ENCODE measurements at regions not wholly inside any gene's neighbourhood (a gene's known extent, or its start where the extent isn't known, plus 50 kb on each side); places are given as distances from the start of the nearest gene placed in this dataset.
"Not testable (repeated sequence)": the region's sequence is repeated elsewhere in the genome, so short reads cannot be mapped to it uniquely, and the experiment has no call there.

DNA sequence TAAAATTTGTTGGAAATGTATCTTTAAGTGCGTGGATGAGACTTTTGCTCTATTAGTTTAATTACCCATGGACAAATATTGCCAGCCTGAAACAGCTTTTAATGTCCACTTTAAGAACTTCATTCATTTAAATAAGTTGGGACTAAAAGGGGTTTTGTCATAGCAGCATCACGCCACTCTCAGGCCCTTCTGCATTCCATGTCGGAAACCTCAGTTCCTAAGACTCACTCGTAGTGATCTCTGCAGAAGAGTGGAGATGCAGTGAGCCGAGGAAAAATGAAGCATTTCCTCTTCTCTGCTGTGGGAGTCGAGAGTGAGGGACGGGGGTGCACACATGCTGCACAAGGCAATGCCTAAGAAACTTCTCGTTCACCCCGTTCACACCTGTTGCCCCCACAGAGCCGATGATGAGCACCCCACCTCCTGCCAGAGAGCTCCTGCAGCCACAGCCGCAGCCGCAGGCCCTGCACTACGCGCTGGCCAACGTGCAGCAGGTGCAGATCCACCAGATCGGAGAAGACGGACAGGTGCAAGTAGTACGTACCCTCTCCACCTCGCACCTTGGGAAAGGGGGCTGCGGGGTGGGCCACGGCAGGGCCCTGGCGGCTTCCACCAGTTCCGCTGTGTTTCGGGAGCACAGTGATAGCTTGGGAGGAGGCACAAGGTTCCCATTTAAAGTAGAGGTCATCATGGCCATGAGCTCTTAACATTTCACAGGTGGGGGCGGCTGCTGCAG, 68.8 kb upstream of the CRYM start:
- H3K4me2 ChIP-seq (replicated peaks; ENCODE audit: low read depth, low read length, poor library complexity, severe bottlenecking); H3K27me3 ChIP-seq (replicated peaks in 1 of 4; ENCODE audit: control extremely low read depth in 1 of 4, control insufficient read depth in 3 of 4, insufficient read depth in 4 of 4, low read length in 3 of 4); H3K9ac ChIP-seq (ENCODE audit: low read length); CTCF ChIA-PET; H3K9me3 ChIP-seq (ENCODE audit: control extremely low read depth in 1 of 3, control insufficient read depth in 2 of 3, insufficient read depth in 1 of 3, low read length in 2 of 3); H3K9me3 Mint-ChIP-seq (ENCODE audit: insufficient read depth); H2AFZ ChIP-seq (ENCODE audit: insufficient read depth, low read depth, low read length, poor library complexity, severe bottlenecking); H3K27me3 Mint-ChIP-seq; H3K27ac Mint-ChIP-seq; DNase-seq; H3K36me3 ChIP-seq (replicated peaks in 1 of 2; ENCODE audit: control extremely low read depth in 1 of 2, control insufficient read depth in 1 of 2, extremely low read depth in 1 of 2, insufficient read depth in 2 of 2, low read length in 1 of 2); H3K79me2 ChIP-seq (ENCODE audit: control insufficient read depth, insufficient read depth, low read length); H3K4me3 ChIP-seq (ENCODE audit: control extremely low read depth in 1 of 5, extremely low read depth in 1 of 5, insufficient read depth in 1 of 5, low read depth in 2 of 5, low read length in 4 of 5); H3K4me1 Mint-ChIP-seq; H3K4me1 ChIP-seq (ENCODE audit: control insufficient read depth in 2 of 2, insufficient read depth in 2 of 2, low read length in 2 of 2); H3K4me3 Mint-ChIP-seq; H4K20me1 ChIP-seq (ENCODE audit: control insufficient read depth, insufficient read depth, low read length, poor library complexity, severe bottlenecking); intact Hi-C loops (cut with micrococcal nuclease); H3K27ac ChIP-seq (ENCODE audit: low read length in 2 of 2); ATAC-seq (ENCODE audit: low read depth); POLR2A ChIA-PET: not testable (repeated sequence)
- 98% methylated on average over 12 of the region's 25 CpGs for WGBS (ENCODE audit: insufficient coverage)

DNA sequence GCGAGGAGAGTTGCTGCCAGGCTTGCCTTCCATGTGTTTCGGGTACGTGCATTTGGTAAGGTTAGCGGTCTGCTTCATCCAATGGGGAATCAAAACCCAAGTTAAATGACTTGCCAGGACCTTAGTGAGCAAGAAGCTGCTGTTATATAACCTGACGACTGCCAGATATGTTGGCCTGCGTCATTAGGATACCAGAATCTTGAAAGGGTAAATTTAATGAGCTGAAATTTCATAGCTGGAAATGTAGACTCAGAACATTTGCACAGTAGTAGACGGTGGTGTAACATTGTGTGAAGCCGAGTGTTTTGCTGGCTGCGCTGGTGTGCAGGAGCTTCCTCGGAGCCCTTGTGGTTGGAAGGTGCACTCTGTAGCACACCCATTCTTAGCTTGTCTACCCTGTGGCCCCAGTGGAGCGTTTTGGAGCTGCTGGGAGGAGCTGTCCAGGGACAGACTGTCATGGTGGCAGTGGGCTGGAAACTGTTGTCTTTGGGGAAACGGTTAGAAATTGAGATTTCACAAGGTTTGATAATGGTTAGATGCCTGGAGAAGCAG, 66.3 kb upstream of the CRYM start:
- H3K79me2 ChIP-seq (ENCODE audit: control insufficient read depth, insufficient read depth, low read length); H3K4me3 ChIP-seq (ENCODE audit: control extremely low read depth in 1 of 5, extremely low read depth in 1 of 5, insufficient read depth in 1 of 5, low read depth in 2 of 5, low read length in 4 of 5); H3K4me1 Mint-ChIP-seq; H3K36me3 ChIP-seq (replicated peaks in 1 of 2; ENCODE audit: control extremely low read depth in 1 of 2, control insufficient read depth in 1 of 2, extremely low read depth in 1 of 2, insufficient read depth in 2 of 2, low read length in 1 of 2); H3K9me3 ChIP-seq (ENCODE audit: control extremely low read depth in 1 of 3, control insufficient read depth in 2 of 3, insufficient read depth in 1 of 3, low read length in 2 of 3); DNase-seq; H2AFZ ChIP-seq (ENCODE audit: insufficient read depth, low read depth, low read length, poor library complexity, severe bottlenecking); H3K4me2 ChIP-seq (replicated peaks; ENCODE audit: low read depth, low read length, poor library complexity, severe bottlenecking); H3K9me3 Mint-ChIP-seq (ENCODE audit: insufficient read depth); POLR2A ChIA-PET; H3K9ac ChIP-seq (ENCODE audit: low read length); H3K27ac Mint-ChIP-seq; H3K27ac ChIP-seq (ENCODE audit: low read length in 2 of 2); ATAC-seq (ENCODE audit: low read depth); H4K20me1 ChIP-seq (ENCODE audit: control insufficient read depth, insufficient read depth, low read length, poor library complexity, severe bottlenecking); H3K27me3 ChIP-seq (replicated peaks in 1 of 4; ENCODE audit: control extremely low read depth in 1 of 4, control insufficient read depth in 3 of 4, insufficient read depth in 4 of 4, low read length in 3 of 4); H3K4me1 ChIP-seq (ENCODE audit: control insufficient read depth in 2 of 2, insufficient read depth in 2 of 2, low read length in 2 of 2); intact Hi-C loops (cut with micrococcal nuclease); H3K27me3 Mint-ChIP-seq; H3K4me3 Mint-ChIP-seq: not testable (repeated sequence)
- CTCF ChIA-PET: interaction anchor here (1.1 kb wide), 1 partner anchor 14 kb away, joined by 3 read pairs; no protein-coding TSS in a partner anchor
- 90% methylated on average over 4 of the region's 12 CpGs for WGBS (ENCODE audit: insufficient coverage)
